GM12892 (cell line): ENCODE measurements at regions not wholly inside any gene's neighbourhood (a gene's known extent, or its start where the extent isn't known, plus 50 kb on each side); places are given as distances from the start of the nearest gene placed in this dataset.

Experiments used
- POLR2A ChIP-seq: IDR thresholded peaks from 2 replicates; pipeline ENCODE4 v1.6.1; 2011; ENCODE audit warnings: low read depth, low read length, control low read depth
- POLR2AphosphoS5 ChIP-seq: IDR thresholded peaks from 2 replicates; pipeline ENCODE4 v1.6.1; 2011; ENCODE audit warnings: low read depth, low read length, control low read depth
- TAF1 ChIP-seq: IDR thresholded peaks from 2 replicates; pipeline ENCODE4 v1.6.1; 2011; ENCODE audit warnings: low read depth, mild to moderate bottlenecking, control low read depth, low read length, borderline replicate concordance

- TF ChIP-seq POLR2AphosphoS5 (no peak), POLR2A (no peak), TAF1 (no peak)
Observed at GRCh38 chr2:217440000-217440399, 562.8 kb downstream of the TNS1 start.
